ENCODE measurements at regions not wholly inside any gene's neighbourhood (a gene's known extent, or its start where the extent isn't known, plus 50 kb on each side); places are given as distances from the start of the nearest gene placed in this dataset.

DNA sequence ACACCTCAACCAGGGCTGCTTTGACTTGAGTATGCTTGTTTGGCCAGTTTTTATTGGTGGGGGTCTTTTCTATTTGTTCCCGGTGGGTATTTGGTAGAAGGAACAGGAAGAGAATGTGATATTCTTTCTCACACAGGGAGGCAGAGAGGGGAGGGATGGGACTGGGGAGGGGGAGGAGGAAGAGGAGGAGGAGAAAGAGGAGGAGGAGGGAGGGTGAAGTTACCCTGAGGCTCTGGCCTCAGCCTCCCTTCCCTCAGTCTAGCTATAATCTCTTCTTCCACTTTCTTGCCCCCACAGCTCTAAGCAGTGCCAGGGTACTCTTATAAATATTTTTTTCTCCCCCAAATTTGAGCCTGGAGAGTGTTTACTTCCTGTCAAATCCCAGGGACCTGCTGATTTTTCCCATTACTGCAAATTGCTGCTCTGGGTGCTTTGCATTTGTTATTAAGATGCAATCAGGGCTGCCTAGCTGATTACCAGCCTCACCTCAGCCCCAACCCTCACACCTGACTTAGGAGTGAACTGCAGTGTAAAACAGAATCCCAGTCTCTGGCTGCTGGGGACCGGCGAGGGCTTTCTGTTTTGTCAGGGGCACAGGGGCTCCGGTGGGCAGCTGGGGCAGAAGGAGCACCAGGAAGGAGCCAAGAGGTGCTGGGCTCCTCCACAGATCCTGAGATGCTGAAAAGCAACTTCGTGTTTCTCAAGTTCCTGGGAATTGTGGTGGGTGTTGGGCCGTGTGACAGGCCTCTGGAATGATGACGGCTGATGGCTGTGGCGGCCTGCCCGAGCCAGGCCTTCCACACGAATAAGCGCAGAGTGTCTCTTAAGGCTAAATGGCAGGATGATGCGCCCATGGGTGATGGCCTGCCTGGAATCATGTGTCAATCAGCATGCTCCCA lies 141.4 kb downstream of the CD83 start:
- no peak for DNase-seq

GRCh38 chr6:14259594-14260152 lies 142.1 kb downstream of the CD83 start:
- no peak for DNase-seq

DNA sequence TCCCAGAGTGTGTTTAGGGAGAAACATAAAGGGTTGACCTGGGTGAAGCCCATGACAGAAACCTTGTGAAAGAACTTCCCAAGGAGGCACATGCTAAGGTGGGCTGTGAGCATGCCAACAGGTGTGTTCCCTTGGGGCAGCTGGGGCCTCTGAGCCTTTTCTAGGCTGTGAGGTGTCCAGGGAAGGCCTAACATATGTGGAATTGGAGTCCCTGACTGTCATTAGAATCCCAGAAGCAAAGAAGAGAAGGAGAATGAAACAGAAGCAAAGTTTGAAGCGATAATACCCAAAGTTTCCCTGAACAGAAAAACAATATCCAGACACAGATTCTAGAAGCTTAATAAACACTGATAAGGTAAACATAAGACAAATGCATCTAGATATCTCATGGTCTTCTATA lies 143.3 kb downstream of the CD83 start:
- no peak for DNase-seq

GRCh38 chr6:14263881-14264424 lies 146.4 kb downstream of the CD83 start:
- no peak for DNase-seq

DNA sequence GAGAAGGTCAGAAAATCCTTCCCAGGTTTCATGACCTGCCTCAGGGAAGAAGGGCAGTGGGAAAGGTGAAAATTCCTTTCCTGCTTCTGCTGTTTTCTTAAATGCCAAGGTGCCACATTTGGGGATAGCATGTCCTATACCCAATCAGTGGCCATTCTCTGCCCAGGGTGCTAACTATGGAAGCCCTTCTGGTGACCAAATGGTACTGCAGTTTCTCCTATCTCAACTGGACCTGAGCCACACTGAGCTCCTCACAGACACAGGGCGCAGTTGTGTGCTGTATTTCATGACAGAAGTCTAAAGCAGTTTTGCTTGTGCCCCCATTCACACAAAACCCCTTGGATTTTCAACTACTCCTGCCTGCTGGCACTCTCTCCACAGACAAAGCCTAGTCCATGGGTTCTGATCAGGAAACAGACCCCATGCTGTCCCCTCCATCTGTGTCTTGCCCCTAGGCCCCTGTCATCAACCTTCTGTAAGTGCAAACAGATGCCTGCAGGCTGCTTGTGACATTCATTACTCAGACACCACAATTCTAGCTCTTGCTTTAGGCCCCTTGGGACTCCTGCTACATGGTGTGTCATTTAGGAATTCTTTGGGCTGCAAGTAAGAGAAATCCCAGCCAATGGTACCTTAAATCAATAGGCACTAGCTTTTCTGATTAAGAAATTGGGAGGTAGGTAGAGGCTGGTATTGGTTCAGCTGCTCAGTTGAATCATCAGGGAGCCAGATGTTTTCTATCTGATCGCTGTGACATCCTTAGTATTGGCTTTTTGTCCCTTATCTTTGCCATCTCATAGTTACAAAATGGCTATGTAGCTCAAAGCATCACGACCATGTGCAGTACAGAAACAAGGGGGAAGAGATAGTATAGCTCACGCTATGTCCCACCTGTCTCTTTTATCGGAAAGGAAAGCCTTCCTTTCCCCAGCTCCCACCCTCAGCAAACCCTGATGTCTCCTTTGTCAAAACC lies 147.8 kb downstream of the CD83 start:
- DNase-seq, result no peak

DNA sequence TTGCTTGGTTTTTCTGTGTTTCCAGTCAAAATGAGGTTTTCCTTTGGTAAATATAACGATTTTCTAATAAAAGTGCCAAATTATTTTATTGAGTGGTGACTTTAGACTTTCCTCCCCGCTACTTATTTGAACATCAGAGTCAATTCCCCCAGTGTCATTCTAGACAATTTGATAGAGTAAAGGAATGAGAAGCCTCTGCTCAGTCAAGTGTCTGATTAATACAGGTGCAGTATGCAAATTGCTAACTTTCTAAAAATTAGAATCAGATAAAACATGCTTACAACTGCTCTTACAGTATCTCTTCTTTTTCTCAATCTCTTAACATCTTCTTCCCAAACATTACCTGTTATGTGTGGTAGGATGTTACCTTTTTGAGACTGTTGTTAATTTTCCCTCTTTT lies 148.7 kb downstream of the CD83 start:
- no peak for DNase-seq

DNA sequence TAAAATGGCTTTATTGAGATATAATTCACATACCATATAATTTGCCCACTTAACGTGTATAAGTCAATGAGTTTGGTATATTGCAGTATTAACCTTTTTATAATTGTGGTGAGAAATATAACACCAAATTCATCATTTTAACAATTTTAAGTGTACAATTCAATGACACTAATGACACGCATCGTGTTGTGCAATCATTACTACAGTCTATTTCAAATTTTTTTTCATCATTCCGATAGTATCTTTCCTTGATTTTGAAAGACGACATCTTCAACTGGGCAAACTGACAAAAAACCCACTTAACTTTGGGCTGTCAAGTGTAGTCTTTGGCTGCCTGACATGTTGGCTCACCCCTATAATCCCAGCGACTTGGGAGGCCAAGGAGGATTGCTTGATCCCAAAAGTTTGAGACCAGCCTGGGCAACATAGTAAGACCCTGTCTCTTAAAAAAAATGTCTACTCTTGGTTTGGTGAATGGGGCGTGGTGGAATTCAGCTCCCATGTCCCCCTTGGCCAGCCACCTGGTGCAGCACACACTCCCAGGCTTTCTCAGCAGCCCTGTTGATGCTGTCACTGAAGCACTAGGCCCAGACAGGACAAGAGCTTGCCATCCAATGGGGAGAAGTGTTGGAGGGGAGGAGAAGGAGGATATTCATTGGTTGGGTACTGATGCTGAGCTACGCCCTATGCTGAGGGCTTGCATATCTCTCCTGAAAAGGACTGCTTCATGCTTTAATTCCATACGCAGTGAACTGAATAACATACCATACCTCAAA lies 150.5 kb downstream of the CD83 start:
- no peak for DNase-seq

GRCh38 chr6:14269436-14269835 lies 151.9 kb downstream of the CD83 start:
- no peak for DNase-seq

GRCh38 chr6:14270142-14270893 lies 152.7 kb downstream of the CD83 start:
- no peak for DNase-seq

- no peak for DNase-seq
Observed at GRCh38 chr6:14270925-14271788, 153.6 kb downstream of the CD83 start.

GRCh38 chr6:14271789-14272736 lies 154.5 kb downstream of the CD83 start:
- no peak for DNase-seq

GRCh38 chr6:14272737-14273085 lies 155.1 kb downstream of the CD83 start:
- DNase-seq, result no peak

GRCh38 chr6:14273191-14273590 lies 155.6 kb downstream of the CD83 start:
- no peak for DNase-seq

- no peak for DNase-seq
Observed at GRCh38 chr6:14274016-14274415, 156.4 kb downstream of the CD83 start.

- DNase-seq, result no peak
Observed at GRCh38 chr6:14274546-14275492, 157.2 kb downstream of the CD83 start.

DNA sequence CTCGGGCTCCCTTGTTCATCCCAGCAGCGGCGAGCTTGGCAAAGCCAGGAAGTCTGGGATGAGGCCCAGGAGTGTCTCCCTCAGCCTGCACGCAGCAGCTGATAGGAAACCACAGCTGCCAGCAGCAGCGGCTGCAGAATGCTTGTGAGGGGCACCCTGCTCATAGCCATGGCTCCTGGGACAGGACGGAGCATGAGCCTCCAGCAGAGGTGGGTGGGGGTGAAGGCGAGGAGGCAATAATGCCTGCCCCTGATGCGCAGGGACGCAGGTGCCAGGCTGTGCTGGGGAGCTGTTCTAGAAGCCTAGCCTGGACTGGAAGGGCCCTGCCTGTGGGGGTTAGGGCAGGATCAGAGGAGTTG lies 157.9 kb downstream of the CD83 start:
- no peak for DNase-seq

DNA sequence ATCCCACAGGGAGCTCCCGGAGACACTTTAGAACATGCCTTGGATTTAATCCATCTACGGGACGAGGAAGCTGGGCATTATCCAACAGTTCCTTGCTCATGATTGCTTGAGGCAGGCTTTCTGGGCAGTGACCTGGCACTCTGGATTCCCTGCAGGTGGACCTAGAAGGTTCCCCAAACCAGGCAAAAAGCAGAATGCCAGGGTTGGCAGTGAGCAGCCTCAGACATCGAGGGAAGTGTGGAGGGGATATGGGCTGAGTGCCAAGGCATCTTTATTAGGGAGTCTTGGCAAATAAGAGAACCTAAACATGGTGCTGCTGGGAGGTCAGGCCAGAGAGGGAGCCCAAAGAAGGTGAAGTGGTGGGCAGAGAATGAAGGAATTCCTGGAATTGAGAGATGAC lies 158.5 kb downstream of the CD83 start:
- no peak for DNase-seq
